Suprapubic skin (tissue), 4 donors: ENCODE measurements at regions not wholly inside any gene's neighbourhood (a gene's known extent, or its start where the extent isn't known, plus 50 kb on each side); places are given as distances from the start of the nearest gene placed in this dataset.

Experiments
- DNase-seq, 2 donors: peaks; one replicate each; pipeline ENCODE4 v3.0.0-alpha.2; 2019; ENCODE audit warnings: low spot score in 2 of 2
- H3K27ac ChIP-seq: fragments of 200-600 bp; sonication (generic); one replicate; pipeline ENCODE4 v1.5.1; 2019
- H3K27me3 ChIP-seq: fragments of 200-600 bp; sonication (generic); one replicate; pipeline ENCODE4 v1.5.1; 2019
- H3K36me3 ChIP-seq: fragments of 200-600 bp; sonication (generic); one replicate; pipeline ENCODE4 v1.5.1; 2019
- H3K4me1 ChIP-seq: fragments of 200-600 bp; sonication (generic); one replicate; pipeline ENCODE4 v1.5.1; 2019
- H3K4me3 ChIP-seq: fragments of 200-600 bp; sonication (generic); one replicate; pipeline ENCODE4 v1.5.1; 2019; ENCODE audit warnings: mild to moderate bottlenecking
- H3K9me3 ChIP-seq: fragments of 200-600 bp; sonication (generic); one replicate; pipeline ENCODE4 v1.5.1; 2019
- EP300 ChIP-seq: sonication (generic); formaldehyde crosslinking; IDR thresholded peaks from one replicate; pipeline ENCODE4 v1.6.1; 2017; ENCODE audit warnings: antibody characterized with exemption
- POLR2A ChIP-seq, 2 donors: fragments of 450-650 bp; IDR thresholded peaks; one replicate each; pipeline ENCODE4 v1.6.1; 2017; ENCODE audit warnings: antibody characterized with exemption in 2 of 2, mild to moderate bottlenecking in 2 of 2, moderate library complexity in 2 of 2
- POLR2AphosphoS5 ChIP-seq, 3 donors: sonication (generic); formaldehyde crosslinking; IDR thresholded peaks; one replicate each; pipeline ENCODE4 v1.6.1; 2017; ENCODE audit warnings: antibody characterized with exemption in 3 of 3
- WGBS: methylation state at CpG from one replicate; pipeline ENCODE4 v1.1.5; 2018; 5-methylcytosine and 5-hydroxymethylcytosine counted together
- TF ChIP-seq, protein P1 (sequence below), 2 donors: fragments of 200-600 bp in 1 of 2; fragments of 450-650 bp in 1 of 2; sonication (generic) in 1 of 2; IDR thresholded peaks; one replicate each; pipeline ENCODE4 v1.5.1; 2016 to 2019; ENCODE audit warnings: antibody characterized with exemption in 2 of 2, mild to moderate bottlenecking in 1 of 2, moderate library complexity in 1 of 2

- no peak for TF ChIP-seq POLR2A (IDR thresholded peaks at IDR 0.05)
- TF ChIP-seq, protein P1, sequence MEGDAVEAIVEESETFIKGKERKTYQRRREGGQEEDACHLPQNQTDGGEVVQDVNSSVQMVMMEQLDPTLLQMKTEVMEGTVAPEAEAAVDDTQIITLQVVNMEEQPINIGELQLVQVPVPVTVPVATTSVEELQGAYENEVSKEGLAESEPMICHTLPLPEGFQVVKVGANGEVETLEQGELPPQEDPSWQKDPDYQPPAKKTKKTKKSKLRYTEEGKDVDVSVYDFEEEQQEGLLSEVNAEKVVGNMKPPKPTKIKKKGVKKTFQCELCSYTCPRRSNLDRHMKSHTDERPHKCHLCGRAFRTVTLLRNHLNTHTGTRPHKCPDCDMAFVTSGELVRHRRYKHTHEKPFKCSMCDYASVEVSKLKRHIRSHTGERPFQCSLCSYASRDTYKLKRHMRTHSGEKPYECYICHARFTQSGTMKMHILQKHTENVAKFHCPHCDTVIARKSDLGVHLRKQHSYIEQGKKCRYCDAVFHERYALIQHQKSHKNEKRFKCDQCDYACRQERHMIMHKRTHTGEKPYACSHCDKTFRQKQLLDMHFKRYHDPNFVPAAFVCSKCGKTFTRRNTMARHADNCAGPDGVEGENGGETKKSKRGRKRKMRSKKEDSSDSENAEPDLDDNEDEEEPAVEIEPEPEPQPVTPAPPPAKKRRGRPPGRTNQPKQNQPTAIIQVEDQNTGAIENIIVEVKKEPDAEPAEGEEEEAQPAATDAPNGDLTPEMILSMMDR (IDR thresholded peaks at IDR 0.05) = no peak
- no peak for TF ChIP-seq EP300
- no peak for TF ChIP-seq POLR2AphosphoS5 (IDR thresholded peaks at IDR 0.05)
- no peak overlapping the region for H3K4me3 ChIP-seq
- no peak overlapping the region for H3K27ac ChIP-seq
- no peaks in the 10 kb centered on the region for H3K4me1 ChIP-seq
- no peaks in the 10 kb centered on the region for H3K9me3 ChIP-seq
- no peaks in the 10 kb centered on the region for H3K27me3 ChIP-seq
- H3K36me3 ChIP-seq = no peaks in the 10 kb centered on the region
- DNase-seq = no peak
- 76% methylated on average over 1 of the region's 1 CpG for WGBS
Measured at GRCh38 chr13:84962849-84963248, 836.4 kb downstream of the SLITRK6 start.

DNA sequence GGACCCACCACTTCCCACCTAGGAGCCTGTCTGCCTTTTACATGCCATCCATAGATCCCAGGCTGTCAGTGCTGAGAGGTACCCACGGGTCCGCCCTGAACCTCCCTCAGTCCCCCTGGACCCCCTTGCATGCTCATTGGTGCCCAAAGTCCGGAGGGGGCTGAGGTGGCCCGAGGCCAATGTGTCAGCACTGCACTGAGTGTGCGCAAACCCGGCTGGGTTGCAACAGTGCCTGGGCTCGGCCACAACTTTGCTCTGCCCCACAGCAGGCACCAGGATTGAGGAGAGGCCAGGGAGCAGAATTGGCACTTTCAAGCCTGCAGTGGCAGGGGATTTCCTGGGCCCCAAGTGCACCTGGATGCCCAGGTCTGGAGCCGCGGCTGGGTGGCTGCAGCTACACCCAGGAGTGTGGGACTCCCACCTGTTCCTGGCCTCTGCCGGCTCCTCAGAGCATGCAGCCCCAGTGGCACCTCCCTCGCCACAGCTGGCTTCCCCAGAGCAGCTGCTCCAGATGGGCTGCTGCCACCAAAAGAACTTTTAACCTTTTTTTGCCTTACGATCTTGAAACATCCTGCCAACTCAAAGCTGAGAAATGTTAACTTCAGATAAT lies 837.0 kb downstream of the SLITRK6 start:
- no peak overlapping the region for H3K4me3 ChIP-seq
- no peaks in the 10 kb centered on the region for H3K27me3 ChIP-seq
- DNase-seq = no peak
- no peak overlapping the region for H3K27ac ChIP-seq
- TF ChIP-seq EP300 (no peak), POLR2A (IDR thresholded peaks at IDR 0.05) (no peak), POLR2AphosphoS5 (IDR thresholded peaks at IDR 0.05) (no peak)
- TF ChIP-seq, protein P1 (IDR thresholded peaks at IDR 0.05) = no peak
- WGBS = 78% methylated on average over 9 of the region's 12 CpGs
- H3K9me3 ChIP-seq = no peaks in the 10 kb centered on the region
- H3K4me1 ChIP-seq = no peaks in the 10 kb centered on the region
- H3K36me3 ChIP-seq = no peaks in the 10 kb centered on the region

- 98% methylated on average over 8 of the region's 10 CpGs for WGBS
- H3K4me1 ChIP-seq = no peaks in the 10 kb centered on the region
- no peaks in the 10 kb centered on the region for H3K36me3 ChIP-seq
- H3K9me3 ChIP-seq = no peaks in the 10 kb centered on the region
- no peaks in the 10 kb centered on the region for H3K27me3 ChIP-seq
- TF ChIP-seq, protein P1 (IDR thresholded peaks at IDR 0.05) = no peak
- no peak for TF ChIP-seq POLR2AphosphoS5 (IDR thresholded peaks at IDR 0.05)
- no peak for TF ChIP-seq EP300
- TF ChIP-seq POLR2A (IDR thresholded peaks at IDR 0.05) = no peak
- H3K27ac ChIP-seq = no peak overlapping the region
- no peak overlapping the region for H3K4me3 ChIP-seq
- no peak for DNase-seq
Measured at GRCh38 chr13:84961023-84961422, 838.2 kb downstream of the SLITRK6 start.

- Histone ChIP-seq H3K4me1 (no peaks in the 10 kb centered on the region), H3K36me3 (no peaks in the 10 kb centered on the region), H3K27ac (no peak overlapping the region), H3K4me3 (no peak overlapping the region), H3K9me3 (no peaks in the 10 kb centered on the region), H3K27me3 (no peaks in the 10 kb centered on the region)
- no peak for DNase-seq
- WGBS = 74% methylated on average over 2 of the region's 2 CpGs
- TF ChIP-seq, protein P1 (IDR thresholded peaks at IDR 0.05) = no peak
- no peak for TF ChIP-seq EP300
Measured at GRCh38 chr13:84959818-84960217, 839.4 kb downstream of the SLITRK6 start.

- TF ChIP-seq POLR2AphosphoS5 (IDR thresholded peaks at IDR 0.05) (no peak), EP300 (no peak), POLR2A (IDR thresholded peaks at IDR 0.05) (no peak)
- TF ChIP-seq, protein P1 (IDR thresholded peaks at IDR 0.05) = no peak
- no peak for DNase-seq
- H3K27me3 ChIP-seq = no peaks in the 10 kb centered on the region
- no peaks in the 10 kb centered on the region for H3K9me3 ChIP-seq
- H3K27ac ChIP-seq = no peak overlapping the region
- no peaks in the 10 kb centered on the region for H3K36me3 ChIP-seq
- H3K4me1 ChIP-seq = no peaks in the 10 kb centered on the region
- 76% methylated on average over 1 of the region's 1 CpG for WGBS
- no peak overlapping the region for H3K4me3 ChIP-seq
Measured at GRCh38 chr13:84954636-84955035, 844.6 kb downstream of the SLITRK6 start.
